Activated CD4-positive, alpha-beta T cell treated with anti-CD3 and anti-CD28 coated beads, Interleukin-2, amount 10 ng/mL, durations not matched to agents 7 days and 5 days (primary cell): ENCODE measurements at regions not wholly inside any gene's neighbourhood (a gene's known extent, or its start where the extent isn't known, plus 50 kb on each side); places are given as distances from the start of the nearest gene placed in this dataset.

Source experiments
- CTCF ChIA-PET: fragments of 350-600 bp; sonication (Branson Sonifier 250); formaldehyde crosslinking; loops from one replicate; lab custom pipeline; 2021; ENCODE audit warnings: antibody characterized with exemption; lab: Charles Lee
- POLR2A ChIA-PET: fragments of 350-600 bp; sonication (Branson Sonifier 250); formaldehyde crosslinking; loops from one replicate; lab custom pipeline; 2021; ENCODE audit warnings: antibody characterized with exemption; lab: Charles Lee
- DNase-seq: peaks from one replicate; pipeline ENCODE4 v3.0.0-alpha.2; 2020
- H3K27ac Mint-ChIP-seq: one replicate; pipeline ENCODE4 v1.8.0; 2021; ENCODE audit warnings: mild to moderate bottlenecking, moderate library complexity, mixed read lengths
- H3K27me3 Mint-ChIP-seq: one replicate; pipeline ENCODE4 v1.8.0; 2021; ENCODE audit warnings: mixed read lengths
- H3K36me3 Mint-ChIP-seq: one replicate; pipeline ENCODE4 v1.8.0; 2021; ENCODE audit warnings: low read depth, mixed read lengths
- H3K4me1 Mint-ChIP-seq: one replicate; pipeline ENCODE4 v1.8.0; 2021; ENCODE audit warnings: mixed read lengths
- H3K4me3 Mint-ChIP-seq: one replicate; pipeline ENCODE4 v1.8.0; 2021; ENCODE audit warnings: mild to moderate bottlenecking, moderate library complexity, mixed read lengths
- H3K9me3 Mint-ChIP-seq: one replicate; pipeline ENCODE4 v1.8.0; 2021; ENCODE audit warnings: mixed read lengths

DNA sequence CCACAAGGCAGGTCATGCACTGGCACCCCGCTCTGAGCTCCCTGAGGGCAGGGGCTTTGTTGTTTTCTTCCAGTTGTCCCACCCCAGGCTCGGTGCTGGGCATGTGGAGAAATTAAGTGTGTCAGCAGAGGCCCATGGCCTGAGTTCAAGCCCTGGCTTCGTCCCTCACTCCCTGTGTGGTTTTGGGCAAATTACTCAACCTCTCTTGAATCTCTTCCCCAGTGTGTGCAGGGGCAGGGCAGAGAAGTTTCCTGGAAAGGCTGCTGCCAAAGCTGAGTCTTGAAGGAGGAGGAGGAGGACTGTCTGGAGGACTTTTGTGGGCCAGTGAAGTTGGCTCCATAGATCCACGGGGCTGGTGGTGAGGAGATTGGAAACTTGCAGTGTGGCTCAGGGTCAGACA, 138.1 kb upstream of the E2F8 start:
- Mint-ChIP-seq H3K27me3 (peaks cover 8% of the 10 kb centered on the region), H3K27ac (no peak overlapping the region), H3K4me1 (no peaks in the 10 kb centered on the region), H3K36me3 (no peaks in the 10 kb centered on the region), H3K9me3 (no peaks in the 10 kb centered on the region), H3K4me3 (no peak overlapping the region)
- CTCF ChIA-PET: no interaction called here
- POLR2A ChIA-PET: no interaction called here
- no peak for DNase-seq

DNA sequence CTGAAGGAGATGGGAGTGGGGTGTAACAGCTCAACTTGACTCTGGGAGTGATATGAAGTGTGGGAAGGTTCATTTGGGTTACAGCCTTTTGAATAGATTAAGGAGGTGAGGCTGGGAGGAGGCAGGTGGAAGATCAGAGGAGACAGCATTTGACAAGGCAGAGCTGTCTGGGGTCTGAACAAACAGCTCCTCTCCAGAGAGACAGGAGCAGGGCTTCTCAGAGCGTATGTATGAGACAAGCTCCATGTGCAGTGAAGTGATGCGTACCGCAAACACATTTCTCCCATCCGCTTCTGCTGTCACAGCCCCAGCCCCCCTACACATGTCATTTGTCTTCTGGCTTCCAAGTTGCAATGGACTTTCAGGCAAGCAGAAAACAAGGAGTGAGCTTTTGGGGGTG, 137.1 kb upstream of the E2F8 start:
- no peak overlapping the region for H3K4me3 Mint-ChIP-seq
- H3K9me3 Mint-ChIP-seq: no peaks in the 10 kb centered on the region
- H3K36me3 Mint-ChIP-seq: no peaks in the 10 kb centered on the region
- ChIA-PET POLR2A (no interaction called here), CTCF (no interaction called here)
- no peaks in the 10 kb centered on the region for H3K4me1 Mint-ChIP-seq
- H3K27me3 Mint-ChIP-seq: peaks cover 12% of the 10 kb centered on the region
- no peak for DNase-seq
- H3K27ac Mint-ChIP-seq: no peak overlapping the region

GRCh38 chr11:19375440-19375839, 134.7 kb upstream of the E2F8 start:
- no peaks in the 10 kb centered on the region for H3K36me3 Mint-ChIP-seq
- H3K9me3 Mint-ChIP-seq: no peaks in the 10 kb centered on the region

GRCh38 chr11:19374151-19374569, 133.4 kb upstream of the E2F8 start:
- Mint-ChIP-seq H3K4me1 (no peaks in the 10 kb centered on the region), H3K9me3 (no peaks in the 10 kb centered on the region), H3K36me3 (no peaks in the 10 kb centered on the region), H3K4me3 (no peak overlapping the region), H3K27ac (no peak overlapping the region), H3K27me3 (peaks cover 28% of the 10 kb centered on the region)
- DNase-seq: no peak
- ChIA-PET CTCF (no interaction called here), POLR2A (no interaction called here)

More at GRCh38 chr11:19375440-19375839, 134.7 kb upstream of the E2F8 start:
- no peak for DNase-seq
- Mint-ChIP-seq H3K4me3 (no peak overlapping the region), H3K4me1 (no peaks in the 10 kb centered on the region), H3K27me3 (peaks cover 20% of the 10 kb centered on the region), H3K27ac (no peak overlapping the region)
- POLR2A ChIA-PET: no interaction called here
- CTCF ChIA-PET: no interaction called here

GRCh38 chr11:19372381-19372780, 131.6 kb upstream of the E2F8 start:
- CTCF ChIA-PET: no interaction called here
- Mint-ChIP-seq H3K9me3 (no peaks in the 10 kb centered on the region), H3K36me3 (no peaks in the 10 kb centered on the region), H3K4me1 (no peaks in the 10 kb centered on the region), H3K4me3 (no peak overlapping the region), H3K27ac (no peak overlapping the region), H3K27me3 (peaks cover 32% of the 10 kb centered on the region)
- no peak for DNase-seq
- POLR2A ChIA-PET: no interaction called here

DNA sequence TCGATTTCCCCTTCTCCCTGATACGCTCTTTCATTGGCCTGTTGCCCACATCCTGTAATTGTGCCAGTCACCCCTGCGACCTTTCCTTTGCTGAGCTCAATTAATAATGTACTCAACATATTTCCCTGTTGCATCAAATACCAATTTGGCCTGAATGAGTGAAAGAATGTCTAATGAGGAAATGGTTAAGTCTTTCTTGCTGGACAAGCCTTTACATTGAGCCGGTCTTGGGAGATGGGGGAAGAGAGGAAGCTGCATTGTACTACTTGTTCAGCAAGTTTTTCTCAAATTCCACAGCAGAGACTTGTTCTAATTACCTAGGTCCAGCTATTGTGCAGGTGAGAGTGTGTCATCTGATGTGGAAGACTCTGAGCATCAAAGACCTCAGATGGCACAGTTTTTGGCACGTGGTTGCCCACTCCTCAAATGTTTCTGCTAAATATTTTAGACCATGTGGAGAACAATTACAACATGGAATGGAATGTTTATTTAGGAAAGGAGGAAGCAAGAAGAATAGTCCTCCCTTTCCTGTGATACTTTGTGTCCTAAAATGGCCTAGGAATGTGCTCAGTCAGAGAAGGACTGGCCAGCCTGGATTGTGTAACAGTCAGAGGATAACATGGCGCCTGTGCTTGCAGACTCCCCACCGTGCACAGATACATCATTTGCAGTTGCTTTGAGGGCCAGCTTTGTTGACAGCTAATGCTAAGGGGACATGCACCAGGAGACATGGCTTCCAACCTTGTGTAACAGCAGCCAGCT, 129.5 kb upstream of the E2F8 start:
- POLR2A ChIA-PET: no interaction called here
- no peak for DNase-seq
- H3K9me3 Mint-ChIP-seq: no peaks in the 10 kb centered on the region
- no peaks in the 10 kb centered on the region for H3K36me3 Mint-ChIP-seq
- CTCF ChIA-PET: interaction anchor here (1.2 kb wide), 1 partner anchor 30 kb away, joined by 3 read pairs; no protein-coding TSS in a partner anchor
- H3K27ac Mint-ChIP-seq: no peak overlapping the region
- H3K4me1 Mint-ChIP-seq: no peaks in the 10 kb centered on the region
- no peak overlapping the region for H3K4me3 Mint-ChIP-seq
- H3K27me3 Mint-ChIP-seq: peaks cover 32% of the 10 kb centered on the region

DNA sequence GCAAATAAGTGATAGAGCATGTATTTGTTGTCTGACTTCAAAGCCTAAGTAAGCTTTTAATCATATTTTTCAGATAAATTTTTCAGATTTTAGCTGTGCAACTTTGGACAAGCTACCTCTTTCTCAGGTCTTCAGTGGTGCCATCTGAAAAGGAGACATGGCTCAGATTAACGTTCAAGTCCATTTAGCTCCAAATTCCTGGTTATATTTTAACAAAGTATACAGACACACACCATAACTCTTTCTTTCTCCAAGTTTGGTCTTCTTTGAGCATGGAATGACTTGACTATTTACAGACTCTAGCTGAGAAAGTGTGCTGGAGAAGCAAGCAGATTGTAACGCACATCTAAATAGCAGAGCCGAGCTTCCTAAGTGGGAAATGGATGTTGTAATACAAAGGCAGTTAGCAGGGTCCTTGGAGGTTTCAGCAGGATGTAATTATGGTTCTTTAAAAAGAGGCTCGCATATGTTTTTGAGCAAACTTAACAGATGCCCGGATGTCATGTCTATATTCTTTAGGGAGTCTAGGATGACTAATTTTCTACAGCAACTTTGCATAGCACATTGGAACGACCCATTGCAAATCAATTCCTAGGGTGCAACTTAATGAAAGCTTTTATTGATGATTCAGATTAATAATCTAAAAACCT, 128.1 kb upstream of the E2F8 start:
- no peaks in the 10 kb centered on the region for H3K4me1 Mint-ChIP-seq
- peaks cover 27% of the 10 kb centered on the region for H3K27me3 Mint-ChIP-seq
- ChIA-PET CTCF (interaction anchor here (0.9 kb wide), 1 partner anchor 16 kb away, joined by 3 read pairs; no protein-coding TSS in a partner anchor), POLR2A (no interaction called here)
- no peak overlapping the region for H3K27ac Mint-ChIP-seq
- H3K36me3 Mint-ChIP-seq: no peaks in the 10 kb centered on the region
- DNase-seq: no peak
- H3K4me3 Mint-ChIP-seq: no peak overlapping the region
- H3K9me3 Mint-ChIP-seq: no peaks in the 10 kb centered on the region

GRCh38 chr11:19366992-19367709, 126.4 kb upstream of the E2F8 start:
- no peak overlapping the region for H3K4me3 Mint-ChIP-seq
- DNase-seq: no peak

DNA sequence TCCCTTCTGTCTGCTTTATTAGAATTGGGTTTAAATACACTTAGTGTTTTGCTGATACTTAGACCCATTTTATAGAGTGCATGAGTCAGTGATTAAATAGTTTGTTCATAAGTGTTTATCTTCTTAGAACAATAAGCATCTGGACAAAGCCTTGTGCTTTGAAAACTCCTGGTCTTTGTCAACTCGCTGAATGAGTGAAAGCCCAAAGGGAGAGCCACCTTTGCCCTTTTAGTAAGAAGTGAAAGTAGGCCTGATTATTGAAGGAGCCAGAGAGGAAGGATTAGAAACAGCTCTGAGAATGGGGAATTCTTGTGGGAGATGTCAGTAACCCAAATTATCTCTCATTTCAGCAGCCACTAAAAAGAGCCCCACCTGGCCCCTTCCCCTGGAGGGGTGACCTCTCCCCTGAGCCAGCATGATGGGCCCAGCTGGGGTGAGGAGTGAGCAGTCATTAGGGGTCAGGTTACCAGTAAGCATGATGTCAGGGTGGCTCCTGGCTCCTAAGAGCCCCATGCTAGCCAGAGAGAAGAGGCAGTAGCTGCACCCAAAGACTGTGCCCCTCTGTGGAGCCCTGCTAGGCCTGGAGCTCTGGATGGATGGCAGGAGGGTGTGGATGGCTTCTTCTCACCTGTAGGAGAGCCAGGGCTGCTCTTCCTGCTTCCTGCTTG, 125.1 kb upstream of the E2F8 start:
- DNase-seq: no peak
- ChIA-PET POLR2A (no interaction called here), CTCF (no interaction called here)
- Mint-ChIP-seq H3K4me3 (no peak overlapping the region), H3K4me1 (no peaks in the 10 kb centered on the region), H3K9me3 (no peaks in the 10 kb centered on the region), H3K27ac (no peak overlapping the region), H3K27me3 (peaks cover 16% of the 10 kb centered on the region), H3K36me3 (no peaks in the 10 kb centered on the region)

More at GRCh38 chr11:19366992-19367709, 126.4 kb upstream of the E2F8 start:
- Mint-ChIP-seq H3K9me3 (no peaks in the 10 kb centered on the region), H3K36me3 (no peaks in the 10 kb centered on the region), H3K4me1 (no peaks in the 10 kb centered on the region), H3K27ac (no peak overlapping the region), H3K27me3 (peaks cover 17% of the 10 kb centered on the region)
- ChIA-PET POLR2A (no interaction called here), CTCF (interaction anchor here (1.4 kb wide), 1 partner anchor 14 kb away, joined by 4 read pairs; no protein-coding TSS in a partner anchor)

- Mint-ChIP-seq H3K27me3 (peaks cover 7% of the 10 kb centered on the region), H3K4me3 (no peak overlapping the region), H3K9me3 (no peaks in the 10 kb centered on the region), H3K36me3 (no peaks in the 10 kb centered on the region), H3K27ac (no peak overlapping the region), H3K4me1 (no peaks in the 10 kb centered on the region)
- ChIA-PET CTCF (no interaction called here), POLR2A (no interaction called here)
- DNase-seq: no peak
These were observed 118.7 kb upstream of the E2F8 start for GRCh38 chr11:19359221-19360000.

DNA sequence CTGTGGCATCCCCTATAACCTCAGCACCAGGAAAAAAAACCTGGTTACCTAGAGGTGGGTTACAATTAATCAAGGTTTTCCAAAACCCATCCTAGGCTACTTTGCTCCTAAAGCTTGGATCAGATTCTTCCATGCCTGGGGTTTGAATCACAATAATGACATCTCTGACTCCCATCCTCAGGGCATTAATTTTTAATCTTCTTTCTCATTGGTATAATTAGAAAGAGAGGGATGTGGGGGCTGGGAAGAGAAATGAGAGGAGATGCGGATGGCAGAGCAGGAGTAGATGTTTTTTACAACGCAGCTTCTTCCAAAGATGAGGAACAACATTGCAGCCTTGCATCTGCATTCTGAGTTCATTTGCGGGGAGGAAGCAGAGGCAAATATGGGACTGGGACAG, 117.2 kb upstream of the E2F8 start:
- Mint-ChIP-seq H3K4me3 (no peak overlapping the region), H3K4me1 (no peaks in the 10 kb centered on the region), H3K9me3 (no peaks in the 10 kb centered on the region), H3K27ac (no peak overlapping the region), H3K36me3 (no peaks in the 10 kb centered on the region), H3K27me3 (peaks cover 10% of the 10 kb centered on the region)
- ChIA-PET POLR2A (no interaction called here), CTCF (no interaction called here)
- DNase-seq: no peak

GRCh38 chr11:19355601-19356000, 114.9 kb upstream of the E2F8 start:
- POLR2A ChIA-PET: no interaction called here
- CTCF ChIA-PET: no interaction called here
- Mint-ChIP-seq H3K36me3 (no peaks in the 10 kb centered on the region), H3K27ac (no peak overlapping the region), H3K9me3 (no peaks in the 10 kb centered on the region), H3K4me1 (no peaks in the 10 kb centered on the region), H3K27me3 (peaks cover 19% of the 10 kb centered on the region), H3K4me3 (no peak overlapping the region)
- DNase-seq: no peak
